ENCODE measurements at regions not wholly inside any gene's neighbourhood (a gene's known extent, or its start where the extent isn't known, plus 50 kb on each side); places are given as distances from the start of the nearest gene placed in this dataset.

- TF ChIP-seq, protein P1, sequence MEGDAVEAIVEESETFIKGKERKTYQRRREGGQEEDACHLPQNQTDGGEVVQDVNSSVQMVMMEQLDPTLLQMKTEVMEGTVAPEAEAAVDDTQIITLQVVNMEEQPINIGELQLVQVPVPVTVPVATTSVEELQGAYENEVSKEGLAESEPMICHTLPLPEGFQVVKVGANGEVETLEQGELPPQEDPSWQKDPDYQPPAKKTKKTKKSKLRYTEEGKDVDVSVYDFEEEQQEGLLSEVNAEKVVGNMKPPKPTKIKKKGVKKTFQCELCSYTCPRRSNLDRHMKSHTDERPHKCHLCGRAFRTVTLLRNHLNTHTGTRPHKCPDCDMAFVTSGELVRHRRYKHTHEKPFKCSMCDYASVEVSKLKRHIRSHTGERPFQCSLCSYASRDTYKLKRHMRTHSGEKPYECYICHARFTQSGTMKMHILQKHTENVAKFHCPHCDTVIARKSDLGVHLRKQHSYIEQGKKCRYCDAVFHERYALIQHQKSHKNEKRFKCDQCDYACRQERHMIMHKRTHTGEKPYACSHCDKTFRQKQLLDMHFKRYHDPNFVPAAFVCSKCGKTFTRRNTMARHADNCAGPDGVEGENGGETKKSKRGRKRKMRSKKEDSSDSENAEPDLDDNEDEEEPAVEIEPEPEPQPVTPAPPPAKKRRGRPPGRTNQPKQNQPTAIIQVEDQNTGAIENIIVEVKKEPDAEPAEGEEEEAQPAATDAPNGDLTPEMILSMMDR (IDR thresholded peaks at IDR 0.05): no peak
- no peak for TF ChIP-seq POLR2A (IDR thresholded peaks at IDR 0.05)
These were observed 313.4 kb upstream of the IL12A start for GRCh38 chr3:159675285-159675684.
